CD14-positive monocyte (primary cell): ENCODE measurements at regions not wholly inside any gene's neighbourhood (a gene's known extent, or its start where the extent isn't known, plus 50 kb on each side); places are given as distances from the start of the nearest gene placed in this dataset.

Source experiments
- DNase-seq, 3 donors: peaks; one replicate each; pipeline ENCODE4 v3.0.0-alpha.2; 2011 to 2022
- H2AFZ ChIP-seq: 2 replicates; pipeline ENCODE4 v1.6.0; 2012; ENCODE audit warnings: mild to moderate bottlenecking, low read depth, low read length, inconsistent platforms; ENCODE audit not compliant: insufficient read depth, poor library complexity, severe bottlenecking
- H3K27ac ChIP-seq, 2 donors: 1 replicate in 1 of 2; 2 replicates in 1 of 2; pipeline ENCODE4 v1.5.1; 2012 to 2013; ENCODE audit warnings: low read length in 2 of 2, control low read depth in 1 of 2, inconsistent platforms in 1 of 2, low read depth in 1 of 2, mild to moderate bottlenecking in 1 of 2
- H3K27me3 ChIP-seq, 2 donors: one replicate each; pipeline versions ENCODE4 v1.6.0 to v1.6.1; 2011 to 2013; ENCODE audit warnings: low read length in 2 of 2; ENCODE audit not compliant: control insufficient read depth in 2 of 2, insufficient read depth in 2 of 2
- H3K36me3 ChIP-seq, 2 donors: replicated peaks in 1 of 2; 1 replicate in 1 of 2; 2 replicates in 1 of 2; pipeline versions ENCODE4 v1.5.1 to v1.6.1; 2012 to 2013; ENCODE audit warnings: low read length in 2 of 2, control low read depth in 1 of 2, inconsistent platforms in 1 of 2, mild to moderate bottlenecking in 1 of 2; ENCODE audit not compliant: insufficient read depth in 2 of 2, control insufficient read depth in 1 of 2
- H3K4me1 ChIP-seq, 2 donors: 1 replicate in 1 of 2; 2 replicates in 1 of 2; pipeline versions ENCODE4 v1.5.1 to v1.6.1; 2012 to 2013; ENCODE audit warnings: low read length in 2 of 2, control low read depth in 1 of 2, inconsistent platforms in 1 of 2, mild to moderate bottlenecking in 1 of 2, moderate library complexity in 1 of 2; ENCODE audit not compliant: insufficient read depth in 2 of 2, control insufficient read depth in 1 of 2
- H3K4me2 ChIP-seq: replicated peaks from 2 replicates; pipeline ENCODE3; 2012; ENCODE audit warnings: low read length, moderate library complexity, mild to moderate bottlenecking; ENCODE audit not compliant: poor library complexity, severe bottlenecking; ENCODE audit errors: extremely low read depth
- H3K4me3 ChIP-seq, 3 experiments: fragments of 200-600 bp in 1 of 3; sonication (generic) in 1 of 3; replicated peaks in 1 of 3; 1 replicate in 2 of 3; 2 replicates in 1 of 3; pipeline ENCODE4 v1.5.1; 2011 to 2013; ENCODE audit warnings: low read length in 3 of 3, mild to moderate bottlenecking in 3 of 3, control low read depth in 2 of 3, low read depth in 2 of 3, inconsistent platforms in 1 of 3, moderate library complexity in 1 of 3
- H3K79me2 ChIP-seq: 2 replicates; pipeline ENCODE4 v1.6.0; 2012; ENCODE audit warnings: mild to moderate bottlenecking, control low read depth, inconsistent platforms, low read length, moderate library complexity; ENCODE audit not compliant: insufficient read depth
- H3K9ac ChIP-seq: 2 replicates; pipeline ENCODE4 v1.6.0; 2017; ENCODE audit warnings: low read length, mild to moderate bottlenecking; ENCODE audit not compliant: insufficient read depth, poor library complexity, severe bottlenecking
- H3K9me3 ChIP-seq, 2 donors: replicated peaks in 1 of 2; 1 replicate in 1 of 2; 2 replicates in 1 of 2; pipeline versions ENCODE4 v1.5.1 to v1.6.1; 2012 to 2013; ENCODE audit warnings: low read length in 2 of 2, control low read depth in 1 of 2; ENCODE audit not compliant: control insufficient read depth in 1 of 2, insufficient read depth in 1 of 2
- H4K20me1 ChIP-seq: 2 replicates; pipeline ENCODE4 v1.6.0; 2012; ENCODE audit warnings: mild to moderate bottlenecking, low read length, control low read depth, moderate library complexity; ENCODE audit not compliant: insufficient read depth
- H3K27ac Mint-ChIP-seq, 7 donors: one replicate each; pipeline ENCODE4 v1.8.0; 2020; ENCODE audit warnings: mild to moderate bottlenecking in 7 of 7, mixed read lengths in 7 of 7, moderate library complexity in 6 of 7, inconsistent platforms in 2 of 7
- H3K27me3 Mint-ChIP-seq, 3 donors: one replicate each; pipeline ENCODE4 v1.8.0; 2021 to 2022; ENCODE audit warnings: low read depth in 3 of 3, mild to moderate bottlenecking in 3 of 3, mixed read lengths in 3 of 3, moderate library complexity in 3 of 3, inconsistent platforms in 1 of 3
- H3K36me3 Mint-ChIP-seq, 2 donors: one replicate each; pipeline ENCODE4 v1.8.0; 2020; ENCODE audit warnings: mixed read lengths in 2 of 2, inconsistent platforms in 1 of 2, mild to moderate bottlenecking in 1 of 2
- H3K4me1 Mint-ChIP-seq: one replicate; pipeline ENCODE4 v1.8.0; 2020; ENCODE audit warnings: mild to moderate bottlenecking, mixed read lengths
- H3K4me3 Mint-ChIP-seq, 2 donors: one replicate each; pipeline ENCODE4 v1.8.0; 2020; ENCODE audit warnings: mild to moderate bottlenecking in 2 of 2, mixed read lengths in 2 of 2, moderate library complexity in 1 of 2
- H3K9me3 Mint-ChIP-seq, 7 donors: one replicate each; pipeline ENCODE4 v1.8.0; 2020 to 2022; ENCODE audit warnings: mixed read lengths in 7 of 7, mild to moderate bottlenecking in 6 of 7, moderate library complexity in 6 of 7, inconsistent platforms in 2 of 7
- WGBS: methylation state at CpG from one replicate; pipeline ENCODE4 v1.1.5; 2013; ENCODE audit warnings: missing lambda C conversion rate; ENCODE audit not compliant: insufficient coverage; 5-methylcytosine and 5-hydroxymethylcytosine counted together
- intact Hi-C, 2 donors: fragments of 100-400 bp; cut with micrococcal nuclease; formaldehyde crosslinking; loops; one replicate each; pipeline versions ENCODE4 v1.15.0 to v1.15.1; 2023
- TF ChIP-seq, protein P1 (sequence below): fragments of 200-600 bp; IDR thresholded peaks from one replicate; pipeline ENCODE4 v1.8.0; 2022; ENCODE audit warnings: antibody characterized with exemption, mild to moderate bottlenecking

DNA sequence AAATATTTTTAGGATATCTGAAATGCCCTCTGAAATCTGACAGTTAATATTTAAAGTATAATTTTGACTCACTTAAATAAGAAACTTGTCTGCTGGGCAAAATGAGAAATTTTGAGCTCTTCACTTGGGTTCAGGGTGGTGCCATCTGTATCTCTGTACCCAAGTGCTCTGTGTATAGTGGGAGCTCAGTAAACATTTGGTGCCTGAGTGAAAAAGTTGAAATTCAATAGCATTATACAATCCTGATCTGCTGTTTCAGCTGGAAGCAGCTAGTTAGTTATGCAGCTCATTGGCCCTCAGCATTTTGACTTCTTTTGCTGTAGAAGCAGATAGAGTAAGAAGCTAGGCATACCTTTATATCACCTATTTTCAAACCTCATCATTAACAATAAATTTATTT is 73.3 kb downstream of the RPE65 start:
- no peak overlapping the region for H3K27ac ChIP-seq
- no peak overlapping the region for H3K27ac Mint-ChIP-seq
- no peak for DNase-seq
- no peaks in the 10 kb centered on the region for H3K36me3 Mint-ChIP-seq
- H3K27me3 Mint-ChIP-seq = peaks cover 0 to 3% (median 3%) of the 10 kb centered on the region in 3 donors
- H3K4me1 ChIP-seq = no peaks in the 10 kb centered on the region
- no peaks in the 10 kb centered on the region for H4K20me1 ChIP-seq
- no peak overlapping the region for H3K4me3 Mint-ChIP-seq
- H2AFZ ChIP-seq = no peak overlapping the region
- peaks cover 6% of the 10 kb centered on the region for H3K4me1 Mint-ChIP-seq
- H3K27me3 ChIP-seq = no peaks in the 10 kb centered on the region
- no peaks in the 10 kb centered on the region for H3K36me3 ChIP-seq
- H3K9ac ChIP-seq = no peak overlapping the region
- TF ChIP-seq, protein P1, sequence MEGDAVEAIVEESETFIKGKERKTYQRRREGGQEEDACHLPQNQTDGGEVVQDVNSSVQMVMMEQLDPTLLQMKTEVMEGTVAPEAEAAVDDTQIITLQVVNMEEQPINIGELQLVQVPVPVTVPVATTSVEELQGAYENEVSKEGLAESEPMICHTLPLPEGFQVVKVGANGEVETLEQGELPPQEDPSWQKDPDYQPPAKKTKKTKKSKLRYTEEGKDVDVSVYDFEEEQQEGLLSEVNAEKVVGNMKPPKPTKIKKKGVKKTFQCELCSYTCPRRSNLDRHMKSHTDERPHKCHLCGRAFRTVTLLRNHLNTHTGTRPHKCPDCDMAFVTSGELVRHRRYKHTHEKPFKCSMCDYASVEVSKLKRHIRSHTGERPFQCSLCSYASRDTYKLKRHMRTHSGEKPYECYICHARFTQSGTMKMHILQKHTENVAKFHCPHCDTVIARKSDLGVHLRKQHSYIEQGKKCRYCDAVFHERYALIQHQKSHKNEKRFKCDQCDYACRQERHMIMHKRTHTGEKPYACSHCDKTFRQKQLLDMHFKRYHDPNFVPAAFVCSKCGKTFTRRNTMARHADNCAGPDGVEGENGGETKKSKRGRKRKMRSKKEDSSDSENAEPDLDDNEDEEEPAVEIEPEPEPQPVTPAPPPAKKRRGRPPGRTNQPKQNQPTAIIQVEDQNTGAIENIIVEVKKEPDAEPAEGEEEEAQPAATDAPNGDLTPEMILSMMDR = no peak
- no peak overlapping the region for H3K4me3 ChIP-seq
- peaks cover 0 to 9% (median 5%) of the 10 kb centered on the region in 7 donors for H3K9me3 Mint-ChIP-seq
- no peak overlapping the region for H3K4me2 ChIP-seq
- intact Hi-C loops = no loop called here
- H3K79me2 ChIP-seq = no peaks in the 10 kb centered on the region
- no peaks in the 10 kb centered on the region for H3K9me3 ChIP-seq

DNA sequence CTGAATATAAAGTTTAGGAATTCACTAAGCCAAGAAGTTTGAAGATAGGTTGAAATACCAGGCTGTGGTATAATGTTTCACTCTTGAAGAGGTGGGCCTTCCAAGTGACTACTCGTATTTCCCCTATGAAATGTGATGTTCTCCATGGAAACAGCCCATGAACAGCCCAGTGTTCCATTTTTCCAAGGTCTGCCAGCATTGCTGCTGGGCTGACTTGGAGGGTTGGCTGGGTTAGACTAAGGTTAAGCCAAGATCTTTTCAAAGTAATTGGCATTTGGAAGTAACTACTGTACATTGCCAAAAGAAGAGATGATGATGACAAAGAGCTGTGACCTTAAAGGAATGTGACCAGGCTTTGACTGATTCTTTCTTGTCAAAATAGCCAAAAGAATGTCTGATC is 73.8 kb downstream of the RPE65 start:
- WGBS = 83% methylated on average over 1 of the region's 1 CpG
- H3K4me1 ChIP-seq = no peaks in the 10 kb centered on the region
- H3K27ac ChIP-seq = no peak overlapping the region
- intact Hi-C loops = no loop called here
- no peaks in the 10 kb centered on the region for H3K27me3 ChIP-seq
- TF ChIP-seq, protein P1 = no peak
- H3K4me3 ChIP-seq = no peak overlapping the region
- Mint-ChIP-seq H3K27ac (no peak overlapping the region), H3K4me3 (no peak overlapping the region), H3K27me3 (peaks cover 0 to 3% (median 3%) of the 10 kb centered on the region in 3 donors), H3K9me3 (peaks cover 0 to 9% (median 5%) of the 10 kb centered on the region in 7 donors), H3K4me1 (peaks cover 6% of the 10 kb centered on the region), H3K36me3 (no peaks in the 10 kb centered on the region)
- no peak overlapping the region for H3K4me2 ChIP-seq
- H4K20me1 ChIP-seq = no peaks in the 10 kb centered on the region
- H3K36me3 ChIP-seq = no peaks in the 10 kb centered on the region
- no peak overlapping the region for H2AFZ ChIP-seq
- H3K9me3 ChIP-seq = no peaks in the 10 kb centered on the region
- no peak overlapping the region for H3K9ac ChIP-seq
- H3K79me2 ChIP-seq = no peaks in the 10 kb centered on the region
- DNase-seq = no peak
